ENCODE measurements at regions not wholly inside any gene's neighbourhood (a gene's known extent, or its start where the extent isn't known, plus 50 kb on each side); places are given as distances from the start of the nearest gene placed in this dataset.

- TF ChIP-seq RNF2 (IDR thresholded peaks at IDR 0.05; ENCODE audit: borderline replicate concordance, low read depth, low read length, missing control alignments, poor library complexity, severe bottlenecking), result no peak
- no peak for TF ChIP-seq GTF2F1 (IDR thresholded peaks at IDR 0.05; ENCODE audit: borderline replicate concordance, low read depth, low read length)
- no peak for TF ChIP-seq SP4 (IDR thresholded peaks at IDR 0.05; ENCODE audit: low read length)
- TF ChIP-seq NRF1 (IDR thresholded peaks at IDR 0.05; ENCODE audit: low read depth, low read length), result no peak
- no peak for TF ChIP-seq BCL11A (IDR thresholded peaks at IDR 0.05; ENCODE audit: low read depth in 2 of 2, low read length in 2 of 2)
- TF ChIP-seq MAX (IDR thresholded peaks at IDR 0.05), result no peak
Observed at GRCh38 chr5:156121234-156121633, 205.7 kb upstream of the SGCD start (continued).

Data from H1 (cell line).